GM12891 (cell line): ENCODE measurements at regions not wholly inside any gene's neighbourhood (a gene's known extent, or its start where the extent isn't known, plus 50 kb on each side); places are given as distances from the start of the nearest gene placed in this dataset.

Experiments used
- POLR2A ChIP-seq: IDR thresholded peaks from 2 replicates; pipeline ENCODE4 v1.6.1; 2011; ENCODE audit warnings: low read depth, low read length, control low read depth
- POLR2AphosphoS5 ChIP-seq: IDR thresholded peaks from 2 replicates; pipeline ENCODE4 v1.6.1; 2011; ENCODE audit warnings: low read depth, low read length, control low read depth
- SPI1 ChIP-seq: IDR thresholded peaks from 2 replicates; pipeline ENCODE4 v1.6.1; 2011; ENCODE audit warnings: low read depth, low read length, control low read depth

- TF ChIP-seq POLR2AphosphoS5 (no peak), POLR2A (no peak), SPI1 (no peak)
Measured at GRCh38 chr21:22164912-22165311, 1166.7 kb downstream of the NCAM2 start.
